ENCODE measurements at regions not wholly inside any gene's neighbourhood (a gene's known extent, or its start where the extent isn't known, plus 50 kb on each side); places are given as distances from the start of the nearest gene placed in this dataset.

- Mint-ChIP-seq H3K27ac (no peak overlapping the region), H3K9me3 (no peaks in the 10 kb centered on the region), H3K27me3 (peaks cover 7% of the 10 kb centered on the region), H3K4me1 (no peaks in the 10 kb centered on the region), H3K4me3 (no peak overlapping the region), H3K36me3 (no peaks in the 10 kb centered on the region)
- DNase-seq = no peak
- POLR2A ChIA-PET = no interaction called here
- no peak for ATAC-seq (ENCODE audit: low read depth)
These were observed 51.4 kb upstream of the MAP9 start for GRCh38 chr4:155428128-155428527.

GRCh38 chr4:155426953-155427352, 50.2 kb upstream of the MAP9 start:
- Mint-ChIP-seq H3K9me3 (no peaks in the 10 kb centered on the region), H3K4me3 (no peak overlapping the region), H3K4me1 (no peaks in the 10 kb centered on the region), H3K27ac (no peak overlapping the region), H3K36me3 (no peaks in the 10 kb centered on the region), H3K27me3 (peaks cover 7% of the 10 kb centered on the region)
- no peak for DNase-seq
- POLR2A ChIA-PET = no interaction called here
- no peak for ATAC-seq (ENCODE audit: low read depth)
